Osteocyte (in vitro differentiated cells): ENCODE measurements at regions not wholly inside any gene's neighbourhood (a gene's known extent, or its start where the extent isn't known, plus 50 kb on each side); places are given as distances from the start of the nearest gene placed in this dataset.

Source experiments
- DNase-seq: peaks from one replicate; pipeline ENCODE4 v3.0.0; 2021; ENCODE audit warnings: mixed read lengths; ENCODE audit not compliant: unreplicated experiment; ENCODE audit errors: extremely low spot score
- H3K27ac Mint-ChIP-seq: one replicate; pipeline ENCODE4 v1.8.0; 2021; ENCODE audit warnings: mild to moderate bottlenecking, mixed read lengths; ENCODE audit not compliant: unreplicated experiment
- H3K27me3 Mint-ChIP-seq: one replicate; pipeline ENCODE4 v1.8.0; 2021; ENCODE audit warnings: mixed read lengths; ENCODE audit not compliant: unreplicated experiment
- H3K36me3 Mint-ChIP-seq: one replicate; pipeline ENCODE4 v1.8.0; 2021; ENCODE audit warnings: mixed read lengths; ENCODE audit not compliant: unreplicated experiment
- H3K4me1 Mint-ChIP-seq: one replicate; pipeline ENCODE4 v1.8.0; 2021; ENCODE audit warnings: mixed read lengths; ENCODE audit not compliant: unreplicated experiment
- H3K4me3 Mint-ChIP-seq: one replicate; pipeline ENCODE4 v1.8.0; 2021; ENCODE audit warnings: mild to moderate bottlenecking, moderate library complexity, mixed read lengths; ENCODE audit not compliant: unreplicated experiment
- H3K9me3 Mint-ChIP-seq: one replicate; pipeline ENCODE4 v1.8.0; 2021; ENCODE audit warnings: mixed read lengths; ENCODE audit not compliant: unreplicated experiment
- CTCF ChIP-seq: fragments of 200-600 bp; sonication (generic); IDR thresholded peaks from 2 replicates; pipeline ENCODE4 v1.5.0; 2021; ENCODE audit warnings: antibody characterized with exemption, mild to moderate bottlenecking, moderate library complexity

- H3K4me1 Mint-ChIP-seq, result no peaks in the 10 kb centered on the region
- H3K4me3 Mint-ChIP-seq, result no peak overlapping the region
Observed at GRCh38 chr17:51546114-51546513, 285.8 kb downstream of the UTP18 start.

GRCh38 chr17:51548125-51548524 lies 287.8 kb downstream of the UTP18 start:
- Mint-ChIP-seq H3K36me3 (no peaks in the 10 kb centered on the region), H3K9me3 (no peaks in the 10 kb centered on the region), H3K27me3 (no peaks in the 10 kb centered on the region), H3K27ac (no peak overlapping the region), H3K4me3 (no peak overlapping the region), H3K4me1 (no peaks in the 10 kb centered on the region)
- DNase-seq, result no peak
- no peak for TF ChIP-seq CTCF

More at GRCh38 chr17:51546114-51546513, 285.8 kb downstream of the UTP18 start:
- Mint-ChIP-seq H3K27me3 (no peaks in the 10 kb centered on the region), H3K27ac (no peak overlapping the region), H3K9me3 (no peaks in the 10 kb centered on the region), H3K36me3 (no peaks in the 10 kb centered on the region)
- no peak for TF ChIP-seq CTCF
- no peak for DNase-seq

- no peak for TF ChIP-seq CTCF
- Mint-ChIP-seq H3K27ac (no peak overlapping the region), H3K36me3 (no peaks in the 10 kb centered on the region), H3K4me3 (no peak overlapping the region), H3K9me3 (no peaks in the 10 kb centered on the region), H3K4me1 (no peaks in the 10 kb centered on the region), H3K27me3 (no peaks in the 10 kb centered on the region)
- DNase-seq, result no peak
Observed at GRCh38 chr17:51555153-51555552, 294.8 kb downstream of the UTP18 start.

- Mint-ChIP-seq H3K27ac (no peak overlapping the region), H3K36me3 (no peaks in the 10 kb centered on the region)
Observed at GRCh38 chr17:51559778-51560177, 299.4 kb downstream of the UTP18 start.

GRCh38 chr17:51560398-51560797 lies 300.1 kb downstream of the UTP18 start:
- DNase-seq, result no peak
- Mint-ChIP-seq H3K27ac (no peak overlapping the region), H3K27me3 (no peaks in the 10 kb centered on the region), H3K9me3 (no peaks in the 10 kb centered on the region), H3K4me3 (no peak overlapping the region), H3K36me3 (no peaks in the 10 kb centered on the region), H3K4me1 (no peaks in the 10 kb centered on the region)
- no peak for TF ChIP-seq CTCF

More at GRCh38 chr17:51559778-51560177, 299.4 kb downstream of the UTP18 start:
- H3K4me1 Mint-ChIP-seq, result no peaks in the 10 kb centered on the region
- H3K9me3 Mint-ChIP-seq, result no peaks in the 10 kb centered on the region
- TF ChIP-seq CTCF, result no peak
- no peak for DNase-seq
- H3K27me3 Mint-ChIP-seq, result no peaks in the 10 kb centered on the region
- no peak overlapping the region for H3K4me3 Mint-ChIP-seq
